ENCODE measurements at regions not wholly inside any gene's neighbourhood (a gene's known extent, or its start where the extent isn't known, plus 50 kb on each side); places are given as distances from the start of the nearest gene placed in this dataset.

GRCh38 chr12:128114485-128114884 is 152.5 kb upstream of the TMEM132C start:
- peaks cover 4% of the 10 kb centered on the region for H3K9me3 Mint-ChIP-seq
- no peaks in the 10 kb centered on the region for H3K36me3 Mint-ChIP-seq (ENCODE audit: low read depth)
- ATAC-seq, result no peak
- no peak for DNase-seq
- no peak overlapping the region for H3K4me3 Mint-ChIP-seq
- H3K27ac Mint-ChIP-seq, result no peak overlapping the region
- H3K27me3 Mint-ChIP-seq, result no peaks in the 10 kb centered on the region
- H3K4me1 Mint-ChIP-seq, result no peaks in the 10 kb centered on the region

DNA sequence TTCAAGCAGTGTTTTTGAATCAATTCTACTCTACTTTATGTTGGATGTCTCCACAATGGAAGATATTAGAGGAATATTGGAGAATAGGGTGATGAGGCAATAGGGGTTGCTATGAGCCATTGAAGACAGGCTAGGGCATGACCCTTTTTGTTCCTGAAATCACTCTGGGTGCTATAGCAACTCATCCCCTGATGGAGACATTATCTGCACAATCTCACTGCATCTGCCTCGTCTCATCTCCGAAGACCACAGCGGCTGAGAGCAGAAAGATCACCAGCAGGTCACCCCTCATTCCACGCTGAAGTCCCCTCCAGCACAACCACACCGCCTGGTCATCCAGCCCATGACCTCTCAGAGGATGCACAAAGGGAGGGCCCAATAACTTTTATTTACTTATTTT is 150.4 kb upstream of the TMEM132C start:
- no peak overlapping the region for H3K4me3 Mint-ChIP-seq
- H3K27me3 Mint-ChIP-seq, result no peaks in the 10 kb centered on the region

GRCh38 chr12:128120035-128120434 is 146.9 kb upstream of the TMEM132C start:
- DNase-seq, result no peak
- no peak for ATAC-seq
- Mint-ChIP-seq H3K27me3 (no peaks in the 10 kb centered on the region), H3K9me3 (peaks cover 4% of the 10 kb centered on the region), H3K36me3 (ENCODE audit: low read depth) (no peaks in the 10 kb centered on the region), H3K4me1 (no peaks in the 10 kb centered on the region), H3K27ac (no peak overlapping the region), H3K4me3 (no peak overlapping the region)

More for the DNA sequence above, 150.4 kb upstream of the TMEM132C start:
- H3K9me3 Mint-ChIP-seq, result peaks cover 4% of the 10 kb centered on the region
- DNase-seq, result no peak
- no peaks in the 10 kb centered on the region for H3K36me3 Mint-ChIP-seq (ENCODE audit: low read depth)
- no peak overlapping the region for H3K27ac Mint-ChIP-seq
- no peaks in the 10 kb centered on the region for H3K4me1 Mint-ChIP-seq
- ATAC-seq, result no peak

DNA sequence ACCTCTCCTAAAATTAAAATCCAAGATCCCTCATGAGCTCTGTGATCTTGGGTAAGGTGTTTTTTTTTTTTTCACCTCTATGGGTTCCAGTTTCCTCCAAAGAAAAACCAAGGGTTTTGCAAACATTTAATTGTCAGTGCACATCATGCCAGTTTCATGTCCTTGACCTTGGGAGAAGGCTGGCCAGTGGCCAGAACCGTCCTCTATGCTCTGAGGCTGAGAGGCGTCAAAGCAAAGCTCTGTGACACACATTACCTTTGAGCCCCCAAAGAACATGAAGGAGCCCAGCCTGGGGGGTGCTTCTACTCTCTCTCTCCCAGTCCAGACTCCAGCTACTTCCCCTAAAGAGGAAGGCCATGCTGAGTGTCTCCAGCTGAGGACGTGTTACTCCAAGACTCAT is 145.5 kb upstream of the TMEM132C start:
- Mint-ChIP-seq H3K27ac (no peak overlapping the region), H3K36me3 (ENCODE audit: low read depth) (no peaks in the 10 kb centered on the region), H3K9me3 (no peaks in the 10 kb centered on the region), H3K27me3 (no peaks in the 10 kb centered on the region), H3K4me3 (no peak overlapping the region), H3K4me1 (no peaks in the 10 kb centered on the region)
- no peak for ATAC-seq
- DNase-seq, result no peak

DNA sequence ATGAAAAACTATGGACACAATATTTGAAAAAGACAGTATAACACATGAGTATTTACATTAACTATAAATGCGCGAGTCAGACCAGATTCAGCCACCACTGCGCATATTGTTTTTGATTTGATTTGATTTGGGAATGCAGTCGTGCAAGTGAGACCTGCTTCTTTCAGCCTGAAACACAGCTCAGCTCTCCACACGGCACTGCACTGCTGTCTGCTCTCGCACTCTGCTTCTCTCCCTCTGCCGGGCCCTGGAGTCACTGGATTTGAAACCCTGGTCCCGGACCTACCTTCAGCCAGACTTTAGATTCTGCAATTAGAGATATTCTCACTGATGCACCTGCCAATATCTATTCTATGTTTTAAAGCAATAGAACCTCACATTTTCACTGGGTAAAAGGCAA is 143.9 kb upstream of the TMEM132C start:
- no peak overlapping the region for H3K4me3 Mint-ChIP-seq
- no peaks in the 10 kb centered on the region for H3K27me3 Mint-ChIP-seq
- H3K27ac Mint-ChIP-seq, result no peak overlapping the region
- no peaks in the 10 kb centered on the region for H3K36me3 Mint-ChIP-seq (ENCODE audit: low read depth)
- no peaks in the 10 kb centered on the region for H3K9me3 Mint-ChIP-seq
- ATAC-seq, result no peak
- no peak for DNase-seq
- H3K4me1 Mint-ChIP-seq, result no peaks in the 10 kb centered on the region

DNA sequence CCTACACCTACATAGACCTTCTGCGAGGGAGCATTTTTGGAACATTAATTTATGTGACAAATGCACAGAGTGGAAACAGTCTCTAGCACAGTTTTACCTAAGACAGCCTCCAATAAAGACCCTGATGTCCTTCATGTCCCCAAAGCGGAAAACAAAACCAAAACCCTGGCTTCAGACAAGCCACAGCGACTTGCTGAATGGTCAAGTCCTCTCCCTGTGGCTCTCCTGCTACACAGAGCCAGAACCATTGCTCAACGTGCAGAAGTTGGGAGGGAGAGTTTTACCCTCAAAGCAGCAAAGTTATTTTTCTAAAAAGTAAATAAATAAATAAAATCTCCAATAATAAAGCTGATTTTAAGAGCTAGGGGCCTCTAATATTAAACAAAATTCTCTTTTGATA is 135.0 kb upstream of the TMEM132C start:
- H3K36me3 Mint-ChIP-seq (ENCODE audit: low read depth), result no peaks in the 10 kb centered on the region
- ATAC-seq (no peak), DNase-seq (no peak)
- no peaks in the 10 kb centered on the region for H3K27me3 Mint-ChIP-seq
- no peaks in the 10 kb centered on the region for H3K4me1 Mint-ChIP-seq
- H3K4me3 Mint-ChIP-seq, result no peak overlapping the region
- H3K9me3 Mint-ChIP-seq, result no peaks in the 10 kb centered on the region
- H3K27ac Mint-ChIP-seq, result no peak overlapping the region

DNA sequence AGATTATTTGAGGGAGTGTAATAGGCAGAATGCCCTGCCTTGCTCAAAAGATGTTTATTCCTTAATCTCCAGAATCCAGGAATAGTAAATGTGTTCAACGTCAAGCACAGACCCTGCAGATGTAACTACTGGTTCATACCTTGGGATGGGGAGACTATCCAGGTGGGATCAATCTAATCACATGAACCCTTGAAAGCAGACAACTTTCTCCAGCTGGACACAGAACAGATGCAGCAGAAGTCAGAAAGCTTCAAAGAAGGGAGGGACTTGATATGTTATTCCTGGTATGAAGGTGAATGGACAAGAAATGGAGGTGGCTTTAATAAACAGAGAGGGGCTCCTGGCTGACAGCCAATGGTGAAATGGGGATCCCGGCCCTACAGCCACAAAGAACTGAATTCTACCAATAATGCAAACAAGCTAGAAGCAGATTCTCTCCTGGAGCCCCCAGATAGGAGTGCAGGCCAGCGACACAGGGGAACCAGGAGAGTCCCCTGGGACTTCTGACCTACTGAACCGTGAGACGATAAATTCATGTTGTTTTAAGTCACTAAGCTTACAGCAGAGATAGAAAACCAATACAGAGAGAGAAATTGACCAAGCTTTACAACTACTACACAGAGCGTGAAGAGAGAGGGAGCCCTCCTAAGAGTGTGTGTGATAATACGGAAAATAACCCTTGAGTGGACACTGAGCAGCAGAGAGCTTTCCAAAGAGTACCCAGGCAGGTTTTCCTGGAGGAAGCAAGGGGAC is 133.5 kb upstream of the TMEM132C start:
- Mint-ChIP-seq H3K27ac (no peak overlapping the region), H3K4me3 (no peak overlapping the region), H3K9me3 (peaks cover 1% of the 10 kb centered on the region), H3K4me1 (no peaks in the 10 kb centered on the region), H3K36me3 (ENCODE audit: low read depth) (no peaks in the 10 kb centered on the region), H3K27me3 (no peaks in the 10 kb centered on the region)
- DNase-seq, result no peak
- ATAC-seq, result no peak

- H3K4me1 Mint-ChIP-seq, result no peaks in the 10 kb centered on the region
- peaks cover 4% of the 10 kb centered on the region for H3K9me3 Mint-ChIP-seq
- no peaks in the 10 kb centered on the region for H3K27me3 Mint-ChIP-seq
- H3K27ac Mint-ChIP-seq, result no peak overlapping the region
- DNase-seq (no peak), ATAC-seq (no peak)
- H3K36me3 Mint-ChIP-seq (ENCODE audit: low read depth), result no peaks in the 10 kb centered on the region
- no peak overlapping the region for H3K4me3 Mint-ChIP-seq
These were observed 129.8 kb upstream of the TMEM132C start for GRCh38 chr12:128137140-128137539.

- ATAC-seq (no peak), DNase-seq (no peak)
- Mint-ChIP-seq H3K27me3 (no peaks in the 10 kb centered on the region), H3K4me1 (no peaks in the 10 kb centered on the region), H3K27ac (no peak overlapping the region), H3K4me3 (no peak overlapping the region), H3K9me3 (peaks cover 7% of the 10 kb centered on the region), H3K36me3 (ENCODE audit: low read depth) (no peaks in the 10 kb centered on the region)
These were observed 128.8 kb upstream of the TMEM132C start for GRCh38 chr12:128138125-128138524.

DNA sequence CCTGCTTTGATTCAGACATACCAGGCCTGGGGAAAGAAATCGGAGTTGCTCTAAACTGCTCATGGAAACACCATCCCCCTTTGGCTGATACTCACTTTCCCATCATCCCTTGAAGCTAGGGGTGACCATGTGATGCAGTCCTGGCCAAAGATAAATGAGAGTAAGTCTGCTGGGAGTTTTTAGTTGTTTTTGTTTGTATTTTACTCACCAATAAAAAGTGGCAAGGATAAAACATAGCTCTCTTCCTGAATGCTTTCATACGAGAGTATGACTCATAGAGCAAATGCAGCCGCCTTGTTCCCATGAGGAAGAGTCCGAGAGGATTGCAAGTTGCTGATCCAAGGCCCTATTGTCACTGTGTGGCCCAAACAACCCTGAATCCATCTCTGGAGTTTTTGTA is 126.4 kb upstream of the TMEM132C start:
- no peak overlapping the region for H3K27ac Mint-ChIP-seq
- no peak overlapping the region for H3K4me3 Mint-ChIP-seq
- no peaks in the 10 kb centered on the region for H3K36me3 Mint-ChIP-seq (ENCODE audit: low read depth)
- no peaks in the 10 kb centered on the region for H3K27me3 Mint-ChIP-seq
- H3K4me1 Mint-ChIP-seq, result no peaks in the 10 kb centered on the region
- DNase-seq (no peak), ATAC-seq (no peak)
- peaks cover 7% of the 10 kb centered on the region for H3K9me3 Mint-ChIP-seq

DNA sequence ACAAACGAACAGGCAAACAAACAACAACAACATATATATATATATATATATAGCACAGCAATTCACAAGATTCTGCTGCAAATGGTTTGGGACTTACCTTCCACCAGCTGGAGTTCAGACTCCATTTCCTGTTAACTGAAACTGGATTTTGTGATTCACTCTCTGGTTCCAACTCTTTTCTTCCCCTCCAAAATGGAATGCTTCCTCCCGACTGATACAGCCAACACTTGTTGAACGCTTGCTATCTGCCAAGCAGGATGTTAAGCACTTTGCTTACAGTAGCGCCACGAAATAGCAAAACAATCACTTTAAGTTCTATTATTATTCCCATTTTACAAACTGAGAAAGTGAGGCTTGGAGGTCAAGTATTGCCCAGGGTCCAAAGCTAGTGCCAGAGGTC is 116.0 kb upstream of the TMEM132C start:
- Mint-ChIP-seq H3K36me3 (ENCODE audit: low read depth) (no peaks in the 10 kb centered on the region), H3K27ac (no peak overlapping the region), H3K9me3 (no peaks in the 10 kb centered on the region), H3K4me3 (no peak overlapping the region), H3K27me3 (no peaks in the 10 kb centered on the region), H3K4me1 (no peaks in the 10 kb centered on the region)
- ATAC-seq (no peak), DNase-seq (no peak)

DNA sequence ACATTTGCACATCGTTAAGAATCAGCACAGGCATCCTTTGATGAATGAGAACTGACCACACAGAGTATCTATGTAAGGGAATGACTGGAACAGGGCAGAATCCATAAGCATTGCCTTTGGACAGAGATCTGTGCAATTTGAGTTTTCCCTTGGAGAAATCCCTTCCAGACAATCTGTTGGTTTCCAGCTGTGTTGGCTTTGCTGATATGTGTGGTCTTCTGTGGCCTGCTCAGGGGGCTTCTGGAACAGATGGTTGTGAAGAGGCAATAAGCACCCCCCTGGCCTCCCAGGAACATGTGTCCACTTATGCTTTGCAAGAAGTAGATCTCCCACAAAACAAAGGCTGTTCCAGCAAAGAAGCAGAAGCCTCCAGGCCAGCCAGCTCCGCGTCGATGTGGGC is 111.4 kb upstream of the TMEM132C start:
- no peak overlapping the region for H3K27ac Mint-ChIP-seq
- H3K4me1 Mint-ChIP-seq, result no peaks in the 10 kb centered on the region
- H3K9me3 Mint-ChIP-seq, result no peaks in the 10 kb centered on the region
- DNase-seq (no peak), ATAC-seq (no peak)
- no peaks in the 10 kb centered on the region for H3K27me3 Mint-ChIP-seq
- H3K36me3 Mint-ChIP-seq (ENCODE audit: low read depth), result no peaks in the 10 kb centered on the region
- no peak overlapping the region for H3K4me3 Mint-ChIP-seq

GRCh38 chr12:128163086-128163485 is 103.9 kb upstream of the TMEM132C start:
- no peaks in the 10 kb centered on the region for H3K4me1 Mint-ChIP-seq
- H3K27ac Mint-ChIP-seq, result no peak overlapping the region
- DNase-seq, result no peak
- no peaks in the 10 kb centered on the region for H3K36me3 Mint-ChIP-seq (ENCODE audit: low read depth)
- no peaks in the 10 kb centered on the region for H3K27me3 Mint-ChIP-seq
- peaks cover 4% of the 10 kb centered on the region for H3K9me3 Mint-ChIP-seq
- H3K4me3 Mint-ChIP-seq, result no peak overlapping the region
- ATAC-seq, result no peak

DNA sequence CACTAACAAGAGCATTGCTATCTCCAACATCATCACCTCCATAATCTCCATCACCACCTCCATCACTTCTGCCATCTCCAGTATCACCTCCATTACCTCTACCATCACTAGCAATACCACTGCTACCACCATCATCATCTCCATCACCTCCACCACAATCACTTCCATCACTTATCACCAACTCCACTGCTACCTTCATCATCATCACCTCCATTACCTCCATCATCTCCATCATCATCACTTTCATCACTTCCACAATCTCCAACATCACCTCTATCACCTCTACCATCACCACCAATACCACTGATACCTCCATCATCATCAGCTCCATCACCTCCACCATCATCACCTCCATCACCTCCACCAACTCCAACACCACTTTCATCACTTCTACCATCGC is 102.4 kb upstream of the TMEM132C start:
- no peak for ATAC-seq

DNA sequence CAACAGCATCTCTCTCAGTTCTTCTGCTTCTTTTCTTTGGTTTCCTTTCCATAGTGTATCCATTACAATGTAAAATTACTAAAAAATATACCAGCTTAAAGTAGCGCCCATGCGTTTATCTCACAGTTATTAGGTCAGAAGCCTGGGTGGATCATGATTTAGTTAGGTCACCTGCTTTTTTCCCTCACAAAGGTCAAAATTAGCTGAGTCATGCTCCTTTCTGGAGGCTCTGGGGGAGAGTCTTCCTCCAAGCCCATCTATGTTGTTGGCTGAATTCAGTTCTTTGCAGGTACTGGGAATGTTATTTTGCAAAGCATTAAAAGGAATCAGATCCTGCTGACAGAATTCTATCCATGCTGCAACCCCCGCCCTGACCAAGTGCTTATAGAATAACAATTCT is 101.6 kb upstream of the TMEM132C start:
- Mint-ChIP-seq H3K4me1 (no peaks in the 10 kb centered on the region), H3K27me3 (no peaks in the 10 kb centered on the region), H3K9me3 (peaks cover 9% of the 10 kb centered on the region), H3K36me3 (ENCODE audit: low read depth) (peaks cover 3% of the 10 kb centered on the region), H3K27ac (no peak overlapping the region), H3K4me3 (no peak overlapping the region)
- DNase-seq, result no peak
- ATAC-seq, result no peak

More for the DNA sequence above, 102.4 kb upstream of the TMEM132C start:
- peaks cover 9% of the 10 kb centered on the region for H3K9me3 Mint-ChIP-seq
- H3K36me3 Mint-ChIP-seq (ENCODE audit: low read depth), result peaks cover 3% of the 10 kb centered on the region
- no peak overlapping the region for H3K4me3 Mint-ChIP-seq
- no peaks in the 10 kb centered on the region for H3K4me1 Mint-ChIP-seq
- no peak overlapping the region for H3K27ac Mint-ChIP-seq
- H3K27me3 Mint-ChIP-seq, result no peaks in the 10 kb centered on the region
- DNase-seq, result no peak

- Mint-ChIP-seq H3K9me3 (peaks cover 9% of the 10 kb centered on the region), H3K36me3 (ENCODE audit: low read depth) (peaks cover 3% of the 10 kb centered on the region), H3K4me1 (no peaks in the 10 kb centered on the region), H3K27me3 (no peaks in the 10 kb centered on the region), H3K4me3 (no peak overlapping the region), H3K27ac (no peak overlapping the region)
- no peak for ATAC-seq
- DNase-seq, result no peak
These were observed 98.7 kb upstream of the TMEM132C start for GRCh38 chr12:128168273-128168672.
